WERI-Rb-1 (cell line): ENCODE measurements at regions not wholly inside any gene's neighbourhood (a gene's known extent, or its start where the extent isn't known, plus 50 kb on each side); places are given as distances from the start of the nearest gene placed in this dataset.
A peak's percentile ranks its signal among the peaks of the same experiment; 100 is the strongest.

ENCODE experiments used
- DNase-seq: peaks from one replicate; pipeline ENCODE4 v3.0.0-alpha.2; 2020
- H3K27ac ChIP-seq: fragments of 250-450 bp; sonication (Bioruptor Pico); 2 replicates; pipeline ENCODE4 v1.5.1; 2020; ENCODE audit warnings: mild to moderate bottlenecking, moderate library complexity
- H3K27me3 ChIP-seq: fragments of 250-450 bp; sonication (Bioruptor Pico); 2 replicates; pipeline ENCODE4 v1.5.1; 2021; ENCODE audit warnings: mild to moderate bottlenecking, low read depth, moderate library complexity; ENCODE audit not compliant: insufficient read depth, severe bottlenecking
- H3K36me3 ChIP-seq: fragments of 250-450 bp; sonication (Bioruptor Pico); 2 replicates; pipeline ENCODE4 v1.5.1; 2020; ENCODE audit warnings: mild to moderate bottlenecking, moderate library complexity
- H3K4me3 ChIP-seq: 2 replicates; pipeline ENCODE4 v1.5.1; 2011; ENCODE audit warnings: low read depth, mild to moderate bottlenecking, control low read depth, low read length
- H3K9me3 ChIP-seq: fragments of 250-450 bp; sonication (Bioruptor Pico); 2 replicates; pipeline ENCODE4 v1.5.1; 2021; ENCODE audit warnings: mild to moderate bottlenecking, moderate library complexity; ENCODE audit not compliant: severe bottlenecking
- TF ChIP-seq, protein P1 (sequence below): IDR thresholded peaks from 2 replicates; pipeline ENCODE4 v1.5.1; 2011; ENCODE audit warnings: low read depth, mild to moderate bottlenecking, control low read depth, inconsistent platforms, low read length

GRCh38 chr2:60629305-60629662 lies 75.8 kb upstream of the BCL11A start:
- H3K4me3 ChIP-seq = no peak overlapping the region
- DNase-seq = no peak
- no peaks in the 10 kb centered on the region for H3K27me3 ChIP-seq
- TF ChIP-seq, protein P1, sequence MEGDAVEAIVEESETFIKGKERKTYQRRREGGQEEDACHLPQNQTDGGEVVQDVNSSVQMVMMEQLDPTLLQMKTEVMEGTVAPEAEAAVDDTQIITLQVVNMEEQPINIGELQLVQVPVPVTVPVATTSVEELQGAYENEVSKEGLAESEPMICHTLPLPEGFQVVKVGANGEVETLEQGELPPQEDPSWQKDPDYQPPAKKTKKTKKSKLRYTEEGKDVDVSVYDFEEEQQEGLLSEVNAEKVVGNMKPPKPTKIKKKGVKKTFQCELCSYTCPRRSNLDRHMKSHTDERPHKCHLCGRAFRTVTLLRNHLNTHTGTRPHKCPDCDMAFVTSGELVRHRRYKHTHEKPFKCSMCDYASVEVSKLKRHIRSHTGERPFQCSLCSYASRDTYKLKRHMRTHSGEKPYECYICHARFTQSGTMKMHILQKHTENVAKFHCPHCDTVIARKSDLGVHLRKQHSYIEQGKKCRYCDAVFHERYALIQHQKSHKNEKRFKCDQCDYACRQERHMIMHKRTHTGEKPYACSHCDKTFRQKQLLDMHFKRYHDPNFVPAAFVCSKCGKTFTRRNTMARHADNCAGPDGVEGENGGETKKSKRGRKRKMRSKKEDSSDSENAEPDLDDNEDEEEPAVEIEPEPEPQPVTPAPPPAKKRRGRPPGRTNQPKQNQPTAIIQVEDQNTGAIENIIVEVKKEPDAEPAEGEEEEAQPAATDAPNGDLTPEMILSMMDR = no peak
- no peaks in the 10 kb centered on the region for H3K36me3 ChIP-seq
- H3K9me3 ChIP-seq = no peaks in the 10 kb centered on the region
- no peak overlapping the region for H3K27ac ChIP-seq

DNA sequence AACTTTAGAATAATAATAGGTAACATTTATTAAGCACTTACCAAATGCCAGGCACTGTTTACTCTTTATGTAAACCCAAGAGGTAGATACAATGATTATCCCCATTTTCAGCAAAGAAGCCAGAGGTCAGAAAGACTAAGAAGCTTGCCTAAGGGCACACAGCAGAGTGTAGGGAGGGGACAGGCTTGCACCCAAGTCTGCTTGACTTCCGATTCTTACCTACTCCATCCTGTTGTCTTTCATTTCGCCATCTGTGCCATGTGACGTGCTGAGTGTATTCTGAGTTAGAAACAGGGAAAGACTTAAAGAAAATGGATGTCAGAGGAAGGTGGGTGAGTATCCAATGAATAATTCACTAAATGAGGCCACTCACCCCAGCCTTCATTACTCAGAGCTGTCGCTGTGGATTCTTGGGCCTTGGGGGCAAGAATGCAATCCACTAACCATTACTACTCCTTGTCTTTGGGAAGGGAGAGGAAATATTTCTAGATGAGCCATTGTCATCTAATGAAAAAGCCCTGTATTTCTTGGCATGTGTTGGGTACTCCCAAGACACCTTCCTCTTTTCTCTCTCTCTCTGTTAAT lies 76.4 kb upstream of the BCL11A start:
- H3K9me3 ChIP-seq = no peaks in the 10 kb centered on the region
- no peaks in the 10 kb centered on the region for H3K36me3 ChIP-seq
- no peak for DNase-seq
- H3K27ac ChIP-seq = no peak overlapping the region
- no peaks in the 10 kb centered on the region for H3K27me3 ChIP-seq
- H3K4me3 ChIP-seq = no peak overlapping the region
- TF ChIP-seq, protein P1 = no peak

GRCh38 chr2:60633615-60634014 lies 80.2 kb upstream of the BCL11A start:
- Histone ChIP-seq H3K4me3 (no peak overlapping the region), H3K27me3 (no peaks in the 10 kb centered on the region), H3K36me3 (no peaks in the 10 kb centered on the region), H3K27ac (no peak overlapping the region), H3K9me3 (no peaks in the 10 kb centered on the region)
- TF ChIP-seq, protein P1 = no peak
- DNase-seq = no peak

DNA sequence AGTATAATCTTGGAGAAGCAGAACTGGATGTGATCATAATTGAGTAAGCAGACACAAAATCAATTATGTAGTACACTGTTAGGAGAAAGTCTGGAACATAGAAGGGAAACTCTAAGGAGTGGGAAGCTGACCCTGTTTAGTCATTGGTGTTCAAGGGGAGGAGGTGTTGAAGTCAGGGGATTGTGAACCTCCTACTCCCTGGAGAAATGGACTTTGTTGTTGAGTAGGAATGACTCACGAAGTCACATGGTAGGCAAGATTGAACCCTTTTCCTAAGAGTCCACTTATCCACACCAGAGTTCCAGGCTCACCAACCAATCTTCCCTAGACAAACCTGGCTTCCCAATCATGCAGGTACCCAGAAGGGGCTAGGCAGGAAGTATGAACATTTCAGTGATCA lies 81.0 kb upstream of the BCL11A start:
- Histone ChIP-seq H3K4me3 (no peak overlapping the region), H3K36me3 (no peaks in the 10 kb centered on the region), H3K9me3 (no peaks in the 10 kb centered on the region), H3K27ac (no peak overlapping the region), H3K27me3 (no peaks in the 10 kb centered on the region)
- DNase-seq = no peak
- TF ChIP-seq, protein P1 = no peak

GRCh38 chr2:60641811-60642788 lies 88.6 kb upstream of the BCL11A start:
- Histone ChIP-seq H3K27ac (no peak overlapping the region), H3K9me3 (no peaks in the 10 kb centered on the region), H3K27me3 (no peaks in the 10 kb centered on the region), H3K4me3 (no peak overlapping the region), H3K36me3 (no peaks in the 10 kb centered on the region)
- DNase-seq = peak; percentile 47
- TF ChIP-seq, protein P1 = peak; percentile 65
